CD4-positive, alpha-beta T cell (primary cell): ENCODE measurements at regions not wholly inside any gene's neighbourhood (a gene's known extent, or its start where the extent isn't known, plus 50 kb on each side); places are given as distances from the start of the nearest gene placed in this dataset.

Experiments
- ATAC-seq: fragments of 200-7000 bp; cut with Tn5 transposase; one replicate; pipeline ENCODE4 v1.10.0; 2022; ENCODE audit warnings: mild to moderate bottlenecking; ENCODE audit not compliant: poor library complexity
- CTCF ChIA-PET: fragments of 350-600 bp; sonication (Branson Sonifier 250); formaldehyde crosslinking; loops from one replicate; lab custom pipeline; 2021; ENCODE audit warnings: antibody characterized with exemption, inconsistent platforms; lab: Charles Lee
- POLR2A ChIA-PET: fragments of 350-600 bp; sonication (Branson Sonifier 250); formaldehyde crosslinking; loops from one replicate; lab custom pipeline; 2021; ENCODE audit warnings: antibody characterized with exemption, inconsistent platforms; lab: Charles Lee
- DNase-seq, 14 experiments: peaks; one replicate each; pipeline ENCODE4 v3.0.0-alpha.2; 2013 to 2020; ENCODE audit warnings: mixed read lengths in 2 of 14
- H3K27ac ChIP-seq, 2 donors: one replicate each; pipeline versions ENCODE4 v1.5.1 to v1.7.0; 2013; ENCODE audit warnings: low read length in 2 of 2, low read depth in 1 of 2, mild to moderate bottlenecking in 1 of 2
- H3K27me3 ChIP-seq, 2 experiments: 1 replicate in 1 of 2; 2 replicates in 1 of 2; pipeline versions ENCODE4 v1.6.1 to v1.7.0; 2013; ENCODE audit warnings: low read length in 2 of 2, control low read depth in 1 of 2, mild to moderate bottlenecking in 1 of 2, moderate library complexity in 1 of 2; ENCODE audit not compliant: insufficient read depth in 2 of 2, control insufficient read depth in 1 of 2
- H3K36me3 ChIP-seq: one replicate; pipeline ENCODE4 v1.6.1; 2013; ENCODE audit warnings: low read length, control low read depth; ENCODE audit not compliant: insufficient read depth
- H3K4me1 ChIP-seq: one replicate; pipeline ENCODE4 v1.6.1; 2013; ENCODE audit warnings: low read length, control low read depth; ENCODE audit not compliant: insufficient read depth
- H3K4me3 ChIP-seq: one replicate; pipeline ENCODE4 v1.5.1; 2013; ENCODE audit warnings: mild to moderate bottlenecking, low read length, moderate library complexity
- H3K9me3 ChIP-seq, 2 experiments: 1 replicate in 1 of 2; 2 replicates in 1 of 2; pipeline versions ENCODE4 v1.6.1 to v1.7.0; 2013; ENCODE audit warnings: low read length in 2 of 2, mild to moderate bottlenecking in 2 of 2, control low read depth in 1 of 2, moderate library complexity in 1 of 2; ENCODE audit not compliant: control insufficient read depth in 1 of 2, insufficient read depth in 1 of 2
- H3K27ac Mint-ChIP-seq: one replicate; pipeline ENCODE4 v1.8.0; 2020; ENCODE audit warnings: mixed read lengths
- H3K27me3 Mint-ChIP-seq: one replicate; pipeline ENCODE4 v1.8.0; 2021; ENCODE audit warnings: mixed read lengths
- H3K36me3 Mint-ChIP-seq: one replicate; pipeline ENCODE4 v1.8.0; 2021; ENCODE audit warnings: low read depth, mixed read lengths
- H3K4me1 Mint-ChIP-seq: one replicate; pipeline ENCODE4 v1.8.0; 2021; ENCODE audit warnings: low read depth, mixed read lengths
- H3K4me3 Mint-ChIP-seq: one replicate; pipeline ENCODE4 v1.8.0; 2020; ENCODE audit warnings: mild to moderate bottlenecking, mixed read lengths
- H3K9me3 Mint-ChIP-seq: one replicate; pipeline ENCODE4 v1.8.0; 2020; ENCODE audit warnings: mixed read lengths
- intact Hi-C, 2 experiments: fragments of 100-400 bp; cut with DNase I in 1 of 2; cut with micrococcal nuclease in 1 of 2; formaldehyde crosslinking; loops; one replicate each; pipeline versions ENCODE4 v1.15.1 to v1.9.0; 2023 to 2025; cut with DNase I, micrococcal nuclease
- TF ChIP-seq, protein P1 (sequence below): fragments of 200-600 bp; IDR thresholded peaks from one replicate; pipeline ENCODE4 v1.8.0; 2022; ENCODE audit warnings: antibody characterized with exemption, mild to moderate bottlenecking

DNA sequence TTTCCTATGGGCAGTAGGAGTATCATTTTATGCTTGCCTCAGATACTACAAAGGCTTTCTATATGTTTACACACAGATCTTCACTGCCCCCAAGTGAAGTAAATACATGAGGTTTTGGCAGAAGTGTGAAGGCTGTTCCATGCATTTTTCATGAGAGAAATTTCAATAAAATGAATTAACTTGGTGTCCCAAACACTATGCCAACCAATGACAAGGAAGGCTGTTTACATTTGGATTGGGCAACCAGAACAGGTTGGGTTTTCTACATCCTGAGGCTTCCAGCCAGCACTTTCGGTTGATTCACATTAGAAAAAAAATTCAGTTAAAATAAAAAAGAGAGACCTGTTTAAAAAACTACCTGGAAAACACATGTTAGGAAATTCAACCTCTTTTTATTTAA, 625.4 kb downstream of the KCNJ2 start:
- no peak overlapping the region for H3K4me3 Mint-ChIP-seq
- H3K27ac Mint-ChIP-seq = no peak overlapping the region
- TF ChIP-seq, protein P1, sequence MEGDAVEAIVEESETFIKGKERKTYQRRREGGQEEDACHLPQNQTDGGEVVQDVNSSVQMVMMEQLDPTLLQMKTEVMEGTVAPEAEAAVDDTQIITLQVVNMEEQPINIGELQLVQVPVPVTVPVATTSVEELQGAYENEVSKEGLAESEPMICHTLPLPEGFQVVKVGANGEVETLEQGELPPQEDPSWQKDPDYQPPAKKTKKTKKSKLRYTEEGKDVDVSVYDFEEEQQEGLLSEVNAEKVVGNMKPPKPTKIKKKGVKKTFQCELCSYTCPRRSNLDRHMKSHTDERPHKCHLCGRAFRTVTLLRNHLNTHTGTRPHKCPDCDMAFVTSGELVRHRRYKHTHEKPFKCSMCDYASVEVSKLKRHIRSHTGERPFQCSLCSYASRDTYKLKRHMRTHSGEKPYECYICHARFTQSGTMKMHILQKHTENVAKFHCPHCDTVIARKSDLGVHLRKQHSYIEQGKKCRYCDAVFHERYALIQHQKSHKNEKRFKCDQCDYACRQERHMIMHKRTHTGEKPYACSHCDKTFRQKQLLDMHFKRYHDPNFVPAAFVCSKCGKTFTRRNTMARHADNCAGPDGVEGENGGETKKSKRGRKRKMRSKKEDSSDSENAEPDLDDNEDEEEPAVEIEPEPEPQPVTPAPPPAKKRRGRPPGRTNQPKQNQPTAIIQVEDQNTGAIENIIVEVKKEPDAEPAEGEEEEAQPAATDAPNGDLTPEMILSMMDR = no peak
- Histone ChIP-seq H3K27ac (no peak overlapping the region), H3K27me3 (no peaks in the 10 kb centered on the region), H3K4me3 (no peak overlapping the region), H3K4me1 (no peaks in the 10 kb centered on the region), H3K9me3 (no peaks in the 10 kb centered on the region), H3K36me3 (no peaks in the 10 kb centered on the region)
- no peak for DNase-seq
- intact Hi-C loops = no loop called here
- H3K27me3 Mint-ChIP-seq = no peaks in the 10 kb centered on the region
- H3K9me3 Mint-ChIP-seq = peaks cover 6% of the 10 kb centered on the region
- no peak for ATAC-seq
- H3K4me1 Mint-ChIP-seq = no peaks in the 10 kb centered on the region
- no peaks in the 10 kb centered on the region for H3K36me3 Mint-ChIP-seq
- POLR2A ChIA-PET = no interaction called here
- CTCF ChIA-PET = no interaction called here

- no peak overlapping the region for H3K27ac Mint-ChIP-seq
- H3K27me3 ChIP-seq = no peaks in the 10 kb centered on the region
- H3K4me3 ChIP-seq = no peak overlapping the region
- H3K36me3 Mint-ChIP-seq = no peaks in the 10 kb centered on the region
- POLR2A ChIA-PET = no interaction called here
- H3K4me1 Mint-ChIP-seq = no peaks in the 10 kb centered on the region
- intact Hi-C loops = no loop called here
- no peaks in the 10 kb centered on the region for H3K27me3 Mint-ChIP-seq
- H3K9me3 ChIP-seq = no peaks in the 10 kb centered on the region
- no peaks in the 10 kb centered on the region for H3K4me1 ChIP-seq
- H3K27ac ChIP-seq = no peak overlapping the region
- DNase-seq (no peak), ATAC-seq (no peak)
- no peak overlapping the region for H3K4me3 Mint-ChIP-seq
- CTCF ChIA-PET = no interaction called here
- TF ChIP-seq, protein P1 = no peak
- no peaks in the 10 kb centered on the region for H3K36me3 ChIP-seq
- peaks cover 6% of the 10 kb centered on the region for H3K9me3 Mint-ChIP-seq
Observed at GRCh38 chr17:70795620-70796019, 626.3 kb downstream of the KCNJ2 start.

GRCh38 chr17:70796757-70797156, 627.4 kb downstream of the KCNJ2 start:
- intact Hi-C loops = no loop called here
- H3K27ac ChIP-seq = no peak overlapping the region

More at GRCh38 chr17:70796757-70797156, 627.4 kb downstream of the KCNJ2 start:
- no peaks in the 10 kb centered on the region for H3K36me3 Mint-ChIP-seq
- H3K27me3 ChIP-seq = no peaks in the 10 kb centered on the region
- no peaks in the 10 kb centered on the region for H3K4me1 Mint-ChIP-seq
- H3K4me3 Mint-ChIP-seq = no peak overlapping the region
- no peak overlapping the region for H3K27ac Mint-ChIP-seq
- H3K27me3 Mint-ChIP-seq = no peaks in the 10 kb centered on the region
- POLR2A ChIA-PET = no interaction called here
- DNase-seq (no peak), ATAC-seq (no peak)
- peaks cover 9% of the 10 kb centered on the region for H3K9me3 Mint-ChIP-seq
- no peaks in the 10 kb centered on the region for H3K36me3 ChIP-seq
- H3K4me3 ChIP-seq = no peak overlapping the region
- TF ChIP-seq, protein P1 = no peak
- no peaks in the 10 kb centered on the region for H3K4me1 ChIP-seq
- CTCF ChIA-PET = no interaction called here
- no peaks in the 10 kb centered on the region for H3K9me3 ChIP-seq
